VCaP (cell line): ENCODE measurements at regions not wholly inside any gene's neighbourhood (a gene's known extent, or its start where the extent isn't known, plus 50 kb on each side); places are given as distances from the start of the nearest gene placed in this dataset.

Experiments used
- H3K27ac ChIP-seq: fragments of 450-650 bp; 2 replicates; pipeline ENCODE4 v1.5.1; 2017
- CTCF ChIP-seq: fragments of 450-650 bp; conservative IDR thresholded peaks from 2 replicates; pipeline ENCODE4 v1.5.1; 2017; ENCODE audit warnings: mild to moderate bottlenecking, moderate library complexity

GRCh38 chr2:5474716-5475115 is 217.5 kb upstream of the SOX11 start:
- no peak overlapping the region for H3K27ac ChIP-seq
- no peak for TF ChIP-seq CTCF

DNA sequence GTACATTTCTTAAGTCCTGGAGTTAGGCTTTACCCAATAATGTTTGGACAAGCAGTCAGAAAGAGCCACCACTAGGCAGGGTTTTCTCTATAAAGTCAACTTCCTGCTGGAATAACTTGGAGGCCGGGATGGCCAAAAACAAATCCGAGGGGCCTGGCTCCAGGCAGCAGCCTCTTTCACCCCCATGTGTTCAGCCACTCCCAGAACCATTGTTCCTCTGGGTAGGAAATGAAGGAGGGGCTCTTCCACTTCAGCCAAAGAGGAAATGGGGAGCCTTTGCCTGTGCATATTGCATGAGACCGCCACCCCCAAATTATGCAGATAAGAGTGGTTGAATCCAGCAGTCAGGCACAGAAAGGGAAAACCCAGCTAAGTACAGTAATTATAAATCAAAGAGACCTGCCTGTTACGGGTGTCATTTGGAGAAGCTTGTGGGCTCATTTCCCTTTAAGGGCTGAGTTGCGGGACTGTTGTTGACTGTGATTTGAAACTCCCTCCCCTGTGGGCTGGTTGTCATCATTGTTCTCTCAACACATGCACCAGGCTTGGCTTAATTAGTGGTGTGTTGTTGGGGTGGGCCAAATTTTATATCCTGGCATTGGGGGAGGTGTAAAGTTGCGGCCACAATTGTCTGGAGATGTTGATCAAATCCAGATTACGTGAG is 212.8 kb upstream of the SOX11 start:
- no peak overlapping the region for H3K27ac ChIP-seq
- no peak for TF ChIP-seq CTCF

DNA sequence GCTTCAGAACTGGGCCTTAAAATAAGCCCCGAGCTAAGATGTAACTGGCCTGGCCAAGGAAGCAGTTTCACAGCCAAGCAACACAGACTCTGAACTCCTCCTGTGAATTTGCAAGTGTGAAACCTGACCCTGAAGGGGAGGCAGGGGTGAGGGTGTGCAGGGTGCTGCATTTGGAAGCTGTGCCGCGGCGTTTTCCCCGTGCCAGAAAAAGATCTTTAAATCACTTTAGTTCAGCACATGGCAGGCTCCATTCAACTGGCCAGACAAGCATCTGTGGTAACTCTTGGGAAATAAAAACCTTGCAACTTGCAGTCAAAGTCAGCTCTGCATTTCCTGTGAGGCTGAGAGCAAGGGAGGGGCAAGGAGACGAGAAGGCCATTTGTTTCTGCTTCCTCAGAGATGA is 209.3 kb upstream of the SOX11 start:
- no peak for TF ChIP-seq CTCF

GRCh38 chr2:5484868-5485267 is 207.3 kb upstream of the SOX11 start:
- no peak for TF ChIP-seq CTCF
- no peak overlapping the region for H3K27ac ChIP-seq

More for the DNA sequence above, 209.3 kb upstream of the SOX11 start:
- H3K27ac ChIP-seq: no peak overlapping the region

DNA sequence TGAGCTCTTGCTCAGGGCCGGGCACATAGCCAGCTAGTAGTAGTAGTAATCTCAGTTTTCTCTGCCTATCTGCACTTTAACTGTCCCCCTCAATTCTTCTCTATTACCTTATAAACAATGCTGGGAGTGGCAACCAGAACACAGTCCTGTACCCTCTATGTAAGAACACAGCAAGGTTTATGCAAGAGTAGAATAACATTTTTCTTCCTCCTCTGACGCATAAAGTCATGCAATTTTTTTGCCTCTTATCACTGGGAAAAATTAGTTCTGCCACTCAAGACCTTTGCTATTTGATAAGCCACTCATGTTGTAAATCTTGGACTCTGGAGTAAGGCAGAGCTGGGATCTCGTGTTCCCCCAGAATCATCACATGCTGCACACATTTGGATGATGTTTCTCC is 200.7 kb upstream of the SOX11 start:
- TF ChIP-seq CTCF: no peak
- peak overlapping the region; percentile 59; the same call in 1 of the 2 replicates for H3K27ac ChIP-seq

DNA sequence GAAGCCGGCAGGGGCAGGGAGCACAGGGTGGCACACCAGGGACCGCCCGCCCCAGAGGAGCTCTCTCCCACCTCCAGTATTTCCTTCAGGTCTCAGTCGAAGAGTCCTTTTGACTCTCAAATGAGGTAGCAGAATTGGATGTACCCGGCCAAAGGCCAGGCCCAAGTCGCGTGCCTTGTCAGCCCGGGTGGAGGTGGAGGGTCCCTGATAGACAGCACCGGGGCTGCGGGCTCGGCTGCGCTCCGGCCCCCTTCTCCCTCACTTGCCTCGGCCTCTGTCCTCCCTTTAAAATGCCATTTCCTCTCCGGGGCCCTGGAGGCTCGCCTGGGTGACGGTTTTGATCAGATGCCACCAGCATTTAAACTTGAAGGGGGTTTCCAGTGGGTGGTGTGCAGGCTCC is 198.9 kb upstream of the SOX11 start:
- no peak for TF ChIP-seq CTCF
- H3K27ac ChIP-seq: peak overlapping the region; percentile 59; the same call in 1 of the 2 replicates

DNA sequence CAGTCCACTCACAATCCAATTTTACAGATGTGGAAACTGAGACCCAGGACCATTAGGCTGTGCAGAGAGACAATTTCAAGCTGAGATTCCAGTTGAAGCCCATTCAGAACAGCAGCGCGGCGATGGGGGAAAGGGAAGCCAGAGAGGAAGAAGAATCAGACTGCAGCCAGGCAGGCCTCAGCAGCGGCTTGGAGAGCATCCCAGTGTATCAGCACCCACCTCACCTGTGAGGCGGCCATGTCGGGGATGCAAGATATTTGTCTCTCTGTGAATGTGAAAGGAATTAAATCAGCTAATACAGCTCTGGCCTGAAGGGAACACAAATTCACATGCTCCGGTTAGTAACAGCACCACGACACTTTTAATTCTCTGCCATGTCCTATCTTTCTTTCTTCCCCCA is 198.0 kb upstream of the SOX11 start:
- TF ChIP-seq CTCF: no peak
- H3K27ac ChIP-seq: no peak overlapping the region
